Body of pancreas (tissue), 4 donors: ENCODE measurements at regions not wholly inside any gene's neighbourhood (a gene's known extent, or its start where the extent isn't known, plus 50 kb on each side); places are given as distances from the start of the nearest gene placed in this dataset.

ENCODE experiments used
- CTCF ChIP-seq, 7 experiments: fragments of 450-650 bp in 4 of 7; fragments of 200-600 bp in 3 of 7; sonication (generic) in 3 of 7; IDR thresholded peaks; one replicate each; pipeline ENCODE4 v1.5.1; 2016 to 2019; ENCODE audit warnings: antibody characterized with exemption in 7 of 7
- POLR2A ChIP-seq, 3 donors: fragments of 450-650 bp; IDR thresholded peaks; one replicate each; pipeline ENCODE4 v1.6.1; 2016; ENCODE audit warnings: antibody characterized with exemption in 3 of 3, mild to moderate bottlenecking in 2 of 3

GRCh38 chr9:1267141-1267570 lies 217.0 kb downstream of the DMRT2 start:
- TF ChIP-seq CTCF (IDR thresholded peaks at IDR 0.05) (no peak), POLR2A (IDR thresholded peaks at IDR 0.05) (no peak)
